ENCODE measurements at regions not wholly inside any gene's neighbourhood (a gene's known extent, or its start where the extent isn't known, plus 50 kb on each side); places are given as distances from the start of the nearest gene placed in this dataset.

DNA sequence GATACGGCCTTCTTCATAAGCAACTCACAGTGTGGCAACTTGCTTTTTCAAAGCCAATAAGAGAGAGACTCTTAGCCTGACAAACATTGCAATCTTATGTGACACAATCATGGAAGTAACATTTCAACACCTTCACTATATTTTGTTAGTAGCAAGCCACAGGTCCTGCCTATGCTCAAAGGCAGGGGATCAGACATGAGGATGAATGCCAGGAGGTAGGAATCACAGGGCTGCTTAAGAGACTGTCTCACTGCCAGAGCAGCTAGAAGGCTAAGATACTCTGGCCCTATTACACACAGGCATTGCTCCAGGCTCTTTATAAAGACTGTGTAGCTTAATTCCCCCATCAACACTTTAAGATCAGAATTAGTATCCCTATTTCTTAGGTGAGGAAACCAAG, 236.2 kb upstream of the KAZN start:
- DNase-seq (ENCODE audit: low spot score), result no peak
- TF ChIP-seq CTCF (IDR thresholded peaks at IDR 0.05; ENCODE audit: extremely low read depth, missing control alignments), result no peak

GRCh38 chr1:14363036-14363590, 235.4 kb upstream of the KAZN start:
- TF ChIP-seq CTCF (IDR thresholded peaks at IDR 0.05; ENCODE audit: extremely low read depth, missing control alignments), result no peak
- no peak for DNase-seq (ENCODE audit: low spot score)

DNA sequence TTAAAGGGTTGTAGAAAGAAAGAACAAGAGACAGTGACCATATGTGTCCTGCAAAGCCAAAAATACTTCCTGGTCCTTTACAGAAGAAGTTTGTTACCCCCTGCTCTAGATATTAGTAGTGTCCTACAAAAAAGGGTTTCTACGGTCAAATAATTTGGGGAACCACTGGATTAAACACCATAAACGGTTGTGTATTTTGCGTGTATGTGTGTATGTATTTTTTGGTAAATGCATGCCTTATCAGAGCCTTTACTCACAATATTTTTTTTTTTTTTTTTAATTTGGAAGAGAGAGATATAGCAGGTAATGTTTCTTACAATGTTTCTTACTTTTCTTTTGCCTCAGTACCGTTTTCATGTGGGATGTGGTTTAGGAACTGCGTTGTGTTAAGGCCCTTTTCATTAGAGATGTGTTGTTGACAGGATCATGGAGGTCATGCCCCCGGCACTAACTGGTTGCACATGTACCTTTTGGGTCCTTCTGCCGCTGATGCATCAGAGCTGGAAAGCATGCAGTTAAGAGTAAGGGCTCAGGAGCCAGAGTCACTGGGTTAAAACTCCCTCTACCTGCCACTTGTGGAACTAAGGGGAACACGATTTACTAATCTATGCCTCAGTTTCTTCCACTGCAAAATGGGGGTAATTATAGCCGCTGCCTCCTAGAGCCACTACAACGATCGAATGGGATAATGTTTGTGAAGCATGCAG, 234.6 kb upstream of the KAZN start:
- DNase-seq (ENCODE audit: low spot score), result no peak

DNA sequence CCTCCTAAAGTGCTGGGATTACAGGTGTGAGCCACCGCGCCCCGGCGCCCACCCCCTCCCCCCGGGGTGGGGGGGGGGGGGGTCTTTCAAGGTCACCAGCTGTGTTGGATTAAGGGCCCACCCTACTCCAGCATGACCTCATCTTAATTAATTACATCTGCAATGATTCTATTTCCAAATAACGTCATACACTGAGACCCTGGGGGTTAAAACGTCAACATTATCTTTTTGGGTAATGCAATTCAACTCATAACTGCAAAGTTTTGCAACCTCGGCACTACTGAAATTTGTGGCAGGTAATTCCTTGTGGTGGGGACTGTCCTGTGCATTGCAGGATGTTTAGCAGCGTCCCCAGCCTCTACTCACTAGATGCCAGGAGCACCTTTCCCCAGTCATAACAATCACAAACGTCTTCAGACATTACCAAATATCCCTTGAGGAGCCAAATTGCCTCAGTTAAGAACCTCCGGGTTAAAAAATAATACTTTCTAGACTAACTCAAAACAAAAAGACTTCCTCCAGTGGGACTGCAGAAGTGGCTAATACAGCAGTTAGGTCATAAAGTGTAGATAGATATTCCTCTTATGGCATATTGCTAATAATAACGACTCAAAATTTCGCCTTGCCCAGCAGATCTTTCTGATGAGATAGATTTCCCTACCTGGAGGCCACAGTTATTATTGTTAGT, 233.0 kb upstream of the KAZN start:
- no peak for DNase-seq (ENCODE audit: low spot score)
- no peak for TF ChIP-seq CTCF (IDR thresholded peaks at IDR 0.05; ENCODE audit: extremely low read depth, missing control alignments)

More for the DNA sequence above, 234.6 kb upstream of the KAZN start:
- no peak for TF ChIP-seq CTCF (IDR thresholded peaks at IDR 0.05; ENCODE audit: extremely low read depth, missing control alignments)

DNA sequence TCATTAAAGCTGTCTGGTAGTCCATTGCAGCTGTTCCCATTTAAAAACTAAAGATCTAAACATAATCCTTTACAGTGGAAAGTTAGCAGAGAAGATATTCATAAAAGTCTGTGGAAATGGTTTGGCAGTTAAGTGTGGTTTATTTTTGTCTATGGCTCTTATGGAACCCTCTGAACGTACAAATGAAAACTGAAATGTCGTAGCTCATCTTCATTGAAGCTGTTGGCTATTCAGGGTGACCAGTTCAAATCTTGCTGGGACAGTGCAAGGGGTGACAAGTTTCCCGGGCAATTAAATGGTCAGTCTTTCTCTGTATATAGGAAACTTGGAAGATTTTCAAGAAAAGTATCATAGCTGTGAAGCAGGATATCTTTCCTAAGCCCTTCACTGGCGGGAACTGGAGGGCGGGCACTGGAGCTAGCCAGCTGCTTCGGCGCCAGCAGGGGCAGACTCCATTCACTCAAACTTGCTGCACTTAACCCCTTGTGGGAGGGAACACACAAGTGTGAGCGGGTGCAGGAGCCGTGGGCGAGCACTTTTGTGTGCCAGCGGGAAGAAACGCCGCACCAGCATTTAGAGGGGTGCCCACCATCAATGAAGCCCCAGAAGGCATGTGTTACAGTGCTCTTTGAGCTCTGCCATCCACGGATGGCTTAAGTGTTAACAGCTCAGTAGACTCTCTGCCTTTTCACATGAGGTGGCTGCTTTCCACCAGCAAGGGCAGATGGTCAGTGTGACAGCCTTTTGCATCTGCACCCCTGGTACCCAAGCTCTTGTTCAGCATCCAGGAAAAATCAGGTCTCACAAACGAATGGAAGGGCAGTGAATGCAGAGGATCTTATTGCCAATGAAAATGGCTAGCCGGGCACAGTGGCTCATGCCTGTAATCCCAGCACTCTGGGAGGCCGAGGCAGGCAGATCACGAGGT, 232.1 kb upstream of the KAZN start:
- TF ChIP-seq CTCF (IDR thresholded peaks at IDR 0.05; ENCODE audit: extremely low read depth, missing control alignments), result no peak
- DNase-seq (ENCODE audit: low spot score), result no peak

DNA sequence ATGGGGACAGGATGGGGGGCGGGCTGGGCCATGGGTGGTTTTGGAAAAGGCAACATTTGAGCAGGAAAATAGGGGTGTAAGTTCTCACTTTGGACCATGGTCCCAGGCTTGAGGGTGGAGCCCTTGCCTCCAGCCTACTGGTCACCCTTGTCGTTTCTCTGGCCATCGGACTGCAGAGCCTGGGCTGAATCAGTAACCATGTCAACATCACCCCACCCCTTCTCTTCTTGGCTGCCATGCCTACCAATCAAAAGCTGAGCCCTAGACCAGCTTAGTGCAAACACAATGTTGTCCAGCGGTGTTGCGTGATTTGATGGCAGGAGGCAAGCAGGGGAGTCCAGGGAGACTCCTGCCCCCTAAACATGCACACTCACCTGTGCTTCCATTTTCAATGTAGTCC, 231.0 kb upstream of the KAZN start:
- no peak for TF ChIP-seq CTCF (IDR thresholded peaks at IDR 0.05; ENCODE audit: extremely low read depth, missing control alignments)
- no peak for DNase-seq (ENCODE audit: low spot score)
